GM12874 (cell line): ENCODE measurements at regions not wholly inside any gene's neighbourhood (a gene's known extent, or its start where the extent isn't known, plus 50 kb on each side); places are given as distances from the start of the nearest gene placed in this dataset.

Experiments used
- CTCF ChIP-seq: IDR thresholded peaks from 2 replicates; pipeline ENCODE4 v1.5.1; 2011; ENCODE audit warnings: low read depth, mild to moderate bottlenecking, control low read depth, low read length, moderate library complexity; ENCODE audit not compliant: insufficient read depth

DNA sequence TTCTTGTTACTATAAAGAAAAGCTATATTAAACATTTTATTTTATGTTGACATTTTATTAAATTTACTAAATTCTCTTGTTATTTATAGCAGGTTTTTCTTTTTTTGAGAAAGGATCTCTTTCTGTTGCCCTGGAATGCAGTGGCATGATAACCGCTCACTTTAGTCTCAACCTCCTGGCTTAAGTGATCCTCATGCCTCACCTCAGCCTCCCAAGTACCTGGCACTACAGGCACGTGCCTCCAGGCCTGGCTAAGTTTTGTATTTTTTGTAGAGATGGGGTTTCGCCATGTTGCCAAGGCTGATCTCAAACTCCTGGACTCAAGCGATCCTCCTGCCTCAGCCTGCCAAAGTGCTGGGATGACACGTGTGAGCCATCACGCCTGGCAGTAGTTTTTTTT, 280.2 kb upstream of the C9orf72 start:
- no peak for TF ChIP-seq CTCF

DNA sequence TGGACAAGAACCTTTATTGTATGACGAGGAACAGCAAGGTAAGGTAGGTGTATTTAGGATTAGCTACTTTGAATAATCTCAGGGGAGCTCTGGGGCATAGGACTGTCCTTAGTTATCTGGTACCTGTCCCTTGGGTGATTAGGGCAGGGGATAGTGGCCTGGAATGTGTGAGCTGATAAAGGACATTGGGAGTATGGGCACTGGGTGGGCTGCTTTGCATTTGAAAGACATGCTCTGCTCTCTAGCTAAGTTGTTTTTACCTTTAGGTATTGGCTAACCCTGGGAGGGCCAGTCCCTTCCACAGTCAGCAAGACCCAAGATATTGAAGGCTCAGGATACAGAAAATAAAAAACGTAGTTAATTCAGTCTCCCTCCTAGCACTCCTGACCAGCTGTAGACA, 282.8 kb upstream of the C9orf72 start:
- TF ChIP-seq CTCF = no peak

- no peak for TF ChIP-seq CTCF
Observed at GRCh38 chr9:27856748-27857147, 283.5 kb upstream of the C9orf72 start.

DNA sequence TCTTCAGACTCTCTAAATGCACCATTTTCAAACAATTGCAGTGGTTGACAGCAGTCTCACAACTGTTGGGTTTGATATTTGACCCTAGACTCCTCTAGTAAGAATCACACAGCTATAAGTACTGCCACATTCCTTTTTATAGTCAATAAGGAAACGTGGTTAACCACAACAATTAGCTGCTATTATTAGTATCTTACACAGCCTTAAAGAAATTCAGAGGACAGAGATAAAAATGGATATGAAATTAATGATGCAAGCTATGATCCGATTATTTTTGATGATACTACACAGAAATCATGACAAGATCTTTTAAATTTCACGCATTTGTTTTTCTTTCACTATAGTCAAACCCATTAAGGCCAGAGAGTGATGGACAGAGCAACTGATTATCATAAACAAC, 288.6 kb upstream of the C9orf72 start:
- TF ChIP-seq CTCF = no peak

GRCh38 chr9:27864644-27865438, 291.6 kb upstream of the C9orf72 start:
- TF ChIP-seq CTCF = no peak

DNA sequence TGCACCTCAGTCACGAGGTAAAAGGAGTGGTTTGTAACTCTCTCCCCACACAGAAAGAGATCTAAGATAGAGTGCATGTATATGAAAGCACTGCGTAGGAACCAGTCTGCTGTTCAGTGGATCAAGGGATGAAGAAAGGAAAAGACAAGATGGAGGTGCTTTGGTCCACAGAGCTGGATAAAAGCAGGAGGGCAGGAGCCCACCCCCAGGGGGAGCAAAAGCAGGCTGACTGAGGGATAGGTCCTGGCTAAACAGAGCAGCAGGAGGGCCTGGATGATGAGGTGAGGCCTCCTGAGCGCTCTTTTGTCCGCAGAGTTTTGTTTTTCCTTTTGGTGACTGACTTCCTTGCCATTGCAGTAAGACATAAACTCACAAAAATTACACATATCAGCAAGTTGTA, 293.5 kb upstream of the C9orf72 start:
- TF ChIP-seq CTCF = no peak

- TF ChIP-seq CTCF = no peak
Observed at GRCh38 chr9:27870404-27870803, 297.1 kb upstream of the C9orf72 start.
